ENCODE measurements at regions not wholly inside any gene's neighbourhood (a gene's known extent, or its start where the extent isn't known, plus 50 kb on each side); places are given as distances from the start of the nearest gene placed in this dataset.
"Not testable (repeated sequence)": the region's sequence is repeated elsewhere in the genome, so short reads cannot be mapped to it uniquely, and the experiment has no call there.

GRCh38 chr9:135380311-135380960 is 99.1 kb upstream of the PPP1R26 start:
- Histone ChIP-seq H3K4me2 (ENCODE audit: low read depth, low read length, poor library complexity, severe bottlenecking) (no peak overlapping the region), H4K20me1 (ENCODE audit: low read depth, low read length) (no peaks in the 10 kb centered on the region), H3K27ac (ENCODE audit: low read depth, low read length) (no peak overlapping the region), H3K9me2 (replicated peaks; ENCODE audit: insufficient read depth, low read length) (no peaks in the 10 kb centered on the region), H3K4me3 (ENCODE audit: insufficient read depth, low read length, poor library complexity, severe bottlenecking) (no peak overlapping the region), H2AFZ (ENCODE audit: low read depth, low read length, severe bottlenecking) (no peak overlapping the region), H3K9ac (ENCODE audit: low read length) (no peak overlapping the region), H3K27me3 (ENCODE audit: low read length) (no peaks in the 10 kb centered on the region), H3K36me3 (ENCODE audit: low read length) (no peaks in the 10 kb centered on the region), H3F3A (ENCODE audit: insufficient read depth) (no peaks in the 10 kb centered on the region), H3K9me3 (ENCODE audit: insufficient read depth, low read length) (no peaks in the 10 kb centered on the region), H3K79me2 (ENCODE audit: insufficient read depth, low read length) (no peaks in the 10 kb centered on the region)
- no peak for TF ChIP-seq CTCF (IDR thresholded peaks at IDR 0.05; ENCODE audit: insufficient read depth, low read length, poor library complexity, severe bottlenecking)
- TF ChIP-seq EZH2phosphoT487 (conservative IDR thresholded peaks at IDR 0.05; ENCODE audit: low read length) = no peak

- Histone ChIP-seq H3K79me2 (ENCODE audit: insufficient read depth, low read length) (no peaks in the 10 kb centered on the region), H3K27ac (ENCODE audit: low read depth, low read length) (no peak overlapping the region), H4K20me1 (ENCODE audit: low read depth, low read length) (no peaks in the 10 kb centered on the region), H3K9me3 (ENCODE audit: insufficient read depth, low read length) (no peaks in the 10 kb centered on the region), H3K4me3 (ENCODE audit: insufficient read depth, low read length, poor library complexity, severe bottlenecking) (no peak overlapping the region), H2AFZ (ENCODE audit: low read depth, low read length, severe bottlenecking) (no peak overlapping the region), H3K9ac (ENCODE audit: low read length) (no peak overlapping the region), H3K9me2 (replicated peaks; ENCODE audit: insufficient read depth, low read length) (no peaks in the 10 kb centered on the region), H3K4me2 (ENCODE audit: low read depth, low read length, poor library complexity, severe bottlenecking) (no peak overlapping the region), H3F3A (ENCODE audit: insufficient read depth) (no peaks in the 10 kb centered on the region), H3K27me3 (ENCODE audit: low read length) (no peaks in the 10 kb centered on the region), H3K36me3 (ENCODE audit: low read length) (no peaks in the 10 kb centered on the region)
- TF ChIP-seq CTCF (IDR thresholded peaks at IDR 0.05; ENCODE audit: insufficient read depth, low read length, poor library complexity, severe bottlenecking) (no peak), EZH2phosphoT487 (conservative IDR thresholded peaks at IDR 0.05; ENCODE audit: low read length) (no peak)
Observed at GRCh38 chr9:135381762-135382310, 97.7 kb upstream of the PPP1R26 start.

- H3K9ac ChIP-seq (ENCODE audit: low read length) = no peak overlapping the region
- H3F3A ChIP-seq (ENCODE audit: insufficient read depth) = no peaks in the 10 kb centered on the region
- no peak overlapping the region for H3K27ac ChIP-seq (ENCODE audit: low read depth, low read length)
- H3K9me2 ChIP-seq (replicated peaks; ENCODE audit: insufficient read depth, low read length) = no peaks in the 10 kb centered on the region
- no peaks in the 10 kb centered on the region for H3K9me3 ChIP-seq (ENCODE audit: insufficient read depth, low read length)
- H3K36me3 ChIP-seq (ENCODE audit: low read length) = no peaks in the 10 kb centered on the region
- no peaks in the 10 kb centered on the region for H3K27me3 ChIP-seq (ENCODE audit: low read length)
- H3K4me3 ChIP-seq (ENCODE audit: insufficient read depth, low read length, poor library complexity, severe bottlenecking) = no peak overlapping the region
- H4K20me1 ChIP-seq (ENCODE audit: low read depth, low read length) = no peaks in the 10 kb centered on the region
- no peaks in the 10 kb centered on the region for H3K79me2 ChIP-seq (ENCODE audit: insufficient read depth, low read length)
- no peak overlapping the region for H3K4me2 ChIP-seq (ENCODE audit: low read depth, low read length, poor library complexity, severe bottlenecking)
- no peak for TF ChIP-seq CTCF (IDR thresholded peaks at IDR 0.05; ENCODE audit: insufficient read depth, low read length, poor library complexity, severe bottlenecking)
- TF ChIP-seq EZH2phosphoT487 (conservative IDR thresholded peaks at IDR 0.05; ENCODE audit: low read length) = no peak
- no peak overlapping the region for H2AFZ ChIP-seq (ENCODE audit: low read depth, low read length, severe bottlenecking)
Observed at GRCh38 chr9:135384226-135384625, 95.4 kb upstream of the PPP1R26 start.

GRCh38 chr9:135384815-135385405 is 94.7 kb upstream of the PPP1R26 start:
- H2AFZ ChIP-seq (ENCODE audit: low read depth, low read length, severe bottlenecking); H3K9ac ChIP-seq (ENCODE audit: low read length); H3K79me2 ChIP-seq (ENCODE audit: insufficient read depth, low read length); H3K9me3 ChIP-seq (ENCODE audit: insufficient read depth, low read length); H3F3A ChIP-seq (ENCODE audit: insufficient read depth); H4K20me1 ChIP-seq (ENCODE audit: low read depth, low read length); H3K27me3 ChIP-seq (ENCODE audit: low read length); H3K4me2 ChIP-seq (ENCODE audit: low read depth, low read length, poor library complexity, severe bottlenecking); H3K4me3 ChIP-seq (ENCODE audit: insufficient read depth, low read length, poor library complexity, severe bottlenecking); H3K36me3 ChIP-seq (ENCODE audit: low read length); H3K27ac ChIP-seq (ENCODE audit: low read depth, low read length); H3K9me2 ChIP-seq (replicated peaks; ENCODE audit: insufficient read depth, low read length): not testable (repeated sequence)
